H1 (cell line): ENCODE measurements at regions not wholly inside any gene's neighbourhood (a gene's known extent, or its start where the extent isn't known, plus 50 kb on each side); places are given as distances from the start of the nearest gene placed in this dataset.

Experiments
- CHD1 ChIP-seq: IDR thresholded peaks from 2 replicates; pipeline ENCODE4 v1.6.1; 2012; ENCODE audit warnings: low read depth, low read length, improper control_type of control experiment
- GTF2F1 ChIP-seq: IDR thresholded peaks from 2 replicates; pipeline ENCODE4 v1.6.1; 2012; ENCODE audit warnings: low read depth, low read length, improper control_type of control experiment, borderline replicate concordance
- JUN ChIP-seq: IDR thresholded peaks from 2 replicates; pipeline ENCODE4 v1.6.1; 2011; ENCODE audit warnings: low read depth, mild to moderate bottlenecking, improper control_type of control experiment, low read length
- NANOG ChIP-seq: IDR thresholded peaks from 2 replicates; pipeline ENCODE4 v1.6.1; 2011; ENCODE audit warnings: low read length, low read depth, mild to moderate bottlenecking, inconsistent platforms; ENCODE audit not compliant: insufficient read depth, poor library complexity, severe bottlenecking
- POLR2A ChIP-seq, 2 experiments: IDR thresholded peaks; 1 replicate in 1 of 2; 2 replicates in 1 of 2; pipeline ENCODE4 v1.6.1; 2011; ENCODE audit warnings: low read depth in 2 of 2, low read length in 2 of 2, mild to moderate bottlenecking in 2 of 2; ENCODE audit errors: control extremely low read depth in 1 of 2
- SRF ChIP-seq: IDR thresholded peaks from 2 replicates; pipeline ENCODE4 v1.6.1; 2011; ENCODE audit warnings: mild to moderate bottlenecking, low read depth, low read length, moderate library complexity
- TF ChIP-seq, protein P1 (sequence below): fragments of 300-600 bp; sonication (generic); IDR thresholded peaks from 2 replicates; pipeline ENCODE4 v1.7.1; 2012; ENCODE audit warnings: low read length, moderate library complexity, mild to moderate bottlenecking, inconsistent platforms; ENCODE audit not compliant: insufficient replicate concordance

GRCh38 chr3:153925841-153926514 lies 195.2 kb upstream of the ARHGEF26 start (continued):
- TF ChIP-seq, protein P1, sequence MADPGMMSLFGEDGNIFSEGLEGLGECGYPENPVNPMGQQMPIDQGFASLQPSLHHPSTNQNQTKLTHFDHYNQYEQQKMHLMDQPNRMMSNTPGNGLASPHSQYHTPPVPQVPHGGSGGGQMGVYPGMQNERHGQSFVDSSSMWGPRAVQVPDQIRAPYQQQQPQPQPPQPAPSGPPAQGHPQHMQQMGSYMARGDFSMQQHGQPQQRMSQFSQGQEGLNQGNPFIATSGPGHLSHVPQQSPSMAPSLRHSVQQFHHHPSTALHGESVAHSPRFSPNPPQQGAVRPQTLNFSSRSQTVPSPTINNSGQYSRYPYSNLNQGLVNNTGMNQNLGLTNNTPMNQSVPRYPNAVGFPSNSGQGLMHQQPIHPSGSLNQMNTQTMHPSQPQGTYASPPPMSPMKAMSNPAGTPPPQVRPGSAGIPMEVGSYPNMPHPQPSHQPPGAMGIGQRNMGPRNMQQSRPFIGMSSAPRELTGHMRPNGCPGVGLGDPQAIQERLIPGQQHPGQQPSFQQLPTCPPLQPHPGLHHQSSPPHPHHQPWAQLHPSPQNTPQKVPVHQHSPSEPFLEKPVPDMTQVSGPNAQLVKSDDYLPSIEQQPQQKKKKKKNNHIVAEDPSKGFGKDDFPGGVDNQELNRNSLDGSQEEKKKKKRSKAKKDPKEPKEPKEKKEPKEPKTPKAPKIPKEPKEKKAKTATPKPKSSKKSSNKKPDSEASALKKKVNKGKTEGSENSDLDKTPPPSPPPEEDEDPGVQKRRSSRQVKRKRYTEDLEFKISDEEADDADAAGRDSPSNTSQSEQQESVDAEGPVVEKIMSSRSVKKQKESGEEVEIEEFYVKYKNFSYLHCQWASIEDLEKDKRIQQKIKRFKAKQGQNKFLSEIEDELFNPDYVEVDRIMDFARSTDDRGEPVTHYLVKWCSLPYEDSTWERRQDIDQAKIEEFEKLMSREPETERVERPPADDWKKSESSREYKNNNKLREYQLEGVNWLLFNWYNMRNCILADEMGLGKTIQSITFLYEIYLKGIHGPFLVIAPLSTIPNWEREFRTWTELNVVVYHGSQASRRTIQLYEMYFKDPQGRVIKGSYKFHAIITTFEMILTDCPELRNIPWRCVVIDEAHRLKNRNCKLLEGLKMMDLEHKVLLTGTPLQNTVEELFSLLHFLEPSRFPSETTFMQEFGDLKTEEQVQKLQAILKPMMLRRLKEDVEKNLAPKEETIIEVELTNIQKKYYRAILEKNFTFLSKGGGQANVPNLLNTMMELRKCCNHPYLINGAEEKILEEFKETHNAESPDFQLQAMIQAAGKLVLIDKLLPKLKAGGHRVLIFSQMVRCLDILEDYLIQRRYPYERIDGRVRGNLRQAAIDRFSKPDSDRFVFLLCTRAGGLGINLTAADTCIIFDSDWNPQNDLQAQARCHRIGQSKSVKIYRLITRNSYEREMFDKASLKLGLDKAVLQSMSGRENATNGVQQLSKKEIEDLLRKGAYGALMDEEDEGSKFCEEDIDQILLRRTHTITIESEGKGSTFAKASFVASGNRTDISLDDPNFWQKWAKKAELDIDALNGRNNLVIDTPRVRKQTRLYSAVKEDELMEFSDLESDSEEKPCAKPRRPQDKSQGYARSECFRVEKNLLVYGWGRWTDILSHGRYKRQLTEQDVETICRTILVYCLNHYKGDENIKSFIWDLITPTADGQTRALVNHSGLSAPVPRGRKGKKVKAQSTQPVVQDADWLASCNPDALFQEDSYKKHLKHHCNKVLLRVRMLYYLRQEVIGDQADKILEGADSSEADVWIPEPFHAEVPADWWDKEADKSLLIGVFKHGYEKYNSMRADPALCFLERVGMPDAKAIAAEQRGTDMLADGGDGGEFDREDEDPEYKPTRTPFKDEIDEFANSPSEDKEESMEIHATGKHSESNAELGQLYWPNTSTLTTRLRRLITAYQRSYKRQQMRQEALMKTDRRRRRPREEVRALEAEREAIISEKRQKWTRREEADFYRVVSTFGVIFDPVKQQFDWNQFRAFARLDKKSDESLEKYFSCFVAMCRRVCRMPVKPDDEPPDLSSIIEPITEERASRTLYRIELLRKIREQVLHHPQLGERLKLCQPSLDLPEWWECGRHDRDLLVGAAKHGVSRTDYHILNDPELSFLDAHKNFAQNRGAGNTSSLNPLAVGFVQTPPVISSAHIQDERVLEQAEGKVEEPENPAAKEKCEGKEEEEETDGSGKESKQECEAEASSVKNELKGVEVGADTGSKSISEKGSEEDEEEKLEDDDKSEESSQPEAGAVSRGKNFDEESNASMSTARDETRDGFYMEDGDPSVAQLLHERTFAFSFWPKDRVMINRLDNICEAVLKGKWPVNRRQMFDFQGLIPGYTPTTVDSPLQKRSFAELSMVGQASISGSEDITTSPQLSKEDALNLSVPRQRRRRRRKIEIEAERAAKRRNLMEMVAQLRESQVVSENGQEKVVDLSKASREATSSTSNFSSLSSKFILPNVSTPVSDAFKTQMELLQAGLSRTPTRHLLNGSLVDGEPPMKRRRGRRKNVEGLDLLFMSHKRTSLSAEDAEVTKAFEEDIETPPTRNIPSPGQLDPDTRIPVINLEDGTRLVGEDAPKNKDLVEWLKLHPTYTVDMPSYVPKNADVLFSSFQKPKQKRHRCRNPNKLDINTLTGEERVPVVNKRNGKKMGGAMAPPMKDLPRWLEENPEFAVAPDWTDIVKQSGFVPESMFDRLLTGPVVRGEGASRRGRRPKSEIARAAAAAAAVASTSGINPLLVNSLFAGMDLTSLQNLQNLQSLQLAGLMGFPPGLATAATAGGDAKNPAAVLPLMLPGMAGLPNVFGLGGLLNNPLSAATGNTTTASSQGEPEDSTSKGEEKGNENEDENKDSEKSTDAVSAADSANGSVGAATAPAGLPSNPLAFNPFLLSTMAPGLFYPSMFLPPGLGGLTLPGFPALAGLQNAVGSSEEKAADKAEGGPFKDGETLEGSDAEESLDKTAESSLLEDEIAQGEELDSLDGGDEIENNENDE, result no peak
- TF ChIP-seq CHD1, result no peak
- no peak for TF ChIP-seq POLR2A (IDR thresholded peaks at IDR 0.05; ENCODE audit: control extremely low read depth in 1 of 2, low read depth in 2 of 2, low read length in 2 of 2)
- TF ChIP-seq NANOG, result no peak
- TF ChIP-seq GTF2F1, result no peak
- TF ChIP-seq SRF, result no peak
- no peak for TF ChIP-seq JUN
